ENCODE measurements at regions not wholly inside any gene's neighbourhood (a gene's known extent, or its start where the extent isn't known, plus 50 kb on each side); places are given as distances from the start of the nearest gene placed in this dataset.

- ChIA-PET CTCF (interaction anchor here (0.6 kb wide), 1 partner anchor 26 kb away, joined by 5 read pairs; no protein-coding TSS in a partner anchor), POLR2A (no interaction called here)
- H3K27ac Mint-ChIP-seq, result no peak overlapping the region
- H3K4me2 ChIP-seq (replicated peaks; ENCODE audit: low read depth, low read length, poor library complexity, severe bottlenecking), result no peak overlapping the region
- ATAC-seq (ENCODE audit: low read depth), result no peak
- no peaks in the 10 kb centered on the region for H3K9me3 Mint-ChIP-seq (ENCODE audit: insufficient read depth)
- H3K27me3 Mint-ChIP-seq, result no peaks in the 10 kb centered on the region
- no peak overlapping the region for H3K4me3 ChIP-seq (ENCODE audit: control extremely low read depth in 1 of 5, extremely low read depth in 1 of 5, insufficient read depth in 1 of 5, low read depth in 2 of 5, low read length in 4 of 5)
- H3K27me3 ChIP-seq (replicated peaks in 1 of 4; ENCODE audit: control extremely low read depth in 1 of 4, control insufficient read depth in 3 of 4, insufficient read depth in 4 of 4, low read length in 3 of 4), result no peaks in the 10 kb centered on the region
- DNase-seq, result no peak
- H3K79me2 ChIP-seq (ENCODE audit: control insufficient read depth, insufficient read depth, low read length), result no peaks in the 10 kb centered on the region
- no peak overlapping the region for H2AFZ ChIP-seq (ENCODE audit: insufficient read depth, low read depth, low read length, poor library complexity, severe bottlenecking)
- no peaks in the 10 kb centered on the region for H3K4me1 ChIP-seq (ENCODE audit: control insufficient read depth in 2 of 2, insufficient read depth in 2 of 2, low read length in 2 of 2)
- no peak overlapping the region for H3K27ac ChIP-seq (ENCODE audit: low read length in 2 of 2)
- no peaks in the 10 kb centered on the region for H3K4me1 Mint-ChIP-seq
- H3K36me3 ChIP-seq (replicated peaks in 1 of 2; ENCODE audit: control extremely low read depth in 1 of 2, control insufficient read depth in 1 of 2, extremely low read depth in 1 of 2, insufficient read depth in 2 of 2, low read length in 1 of 2), result no peaks in the 10 kb centered on the region
- H4K20me1 ChIP-seq (ENCODE audit: control insufficient read depth, insufficient read depth, low read length, poor library complexity, severe bottlenecking), result no peaks in the 10 kb centered on the region
- no peak overlapping the region for H3K9ac ChIP-seq (ENCODE audit: low read length)
- WGBS (ENCODE audit: insufficient coverage), result no CpG with 5 or more reads among the region's 3 CpGs
- TF ChIP-seq EZH2 (IDR thresholded peaks at IDR 0.05; ENCODE audit: borderline replicate concordance, insufficient read depth, low read depth, low read length, poor library complexity, severe bottlenecking) (no peak), CTCF (IDR thresholded peaks at IDR 0.05) (no peak)
- no peak overlapping the region for H3K4me3 Mint-ChIP-seq
- no peaks in the 10 kb centered on the region for H3K9me3 ChIP-seq (ENCODE audit: control extremely low read depth in 1 of 3, control insufficient read depth in 2 of 3, insufficient read depth in 1 of 3, low read length in 2 of 3)
- intact Hi-C loops (cut with micrococcal nuclease), result no loop called here
These were observed 174.0 kb downstream of the GLUD2 start for GRCh38 chrX:121221322-121221977.

- Histone ChIP-seq H3K9ac (ENCODE audit: low read length) (no peak overlapping the region), H3K4me1 (ENCODE audit: control insufficient read depth in 2 of 2, insufficient read depth in 2 of 2, low read length in 2 of 2) (no peaks in the 10 kb centered on the region), H3K27ac (ENCODE audit: low read length in 2 of 2) (no peak overlapping the region), H2AFZ (ENCODE audit: insufficient read depth, low read depth, low read length, poor library complexity, severe bottlenecking) (no peak overlapping the region), H3K4me3 (ENCODE audit: control extremely low read depth in 1 of 5, extremely low read depth in 1 of 5, insufficient read depth in 1 of 5, low read depth in 2 of 5, low read length in 4 of 5) (no peak overlapping the region), H3K4me2 (replicated peaks; ENCODE audit: low read depth, low read length, poor library complexity, severe bottlenecking) (no peak overlapping the region), H4K20me1 (ENCODE audit: control insufficient read depth, insufficient read depth, low read length, poor library complexity, severe bottlenecking) (no peaks in the 10 kb centered on the region), H3K79me2 (ENCODE audit: control insufficient read depth, insufficient read depth, low read length) (no peaks in the 10 kb centered on the region), H3K27me3 (replicated peaks in 1 of 4; ENCODE audit: control extremely low read depth in 1 of 4, control insufficient read depth in 3 of 4, insufficient read depth in 4 of 4, low read length in 3 of 4) (no peaks in the 10 kb centered on the region), H3K36me3 (replicated peaks in 1 of 2; ENCODE audit: control extremely low read depth in 1 of 2, control insufficient read depth in 1 of 2, extremely low read depth in 1 of 2, insufficient read depth in 2 of 2, low read length in 1 of 2) (no peaks in the 10 kb centered on the region), H3K9me3 (ENCODE audit: control extremely low read depth in 1 of 3, control insufficient read depth in 2 of 3, insufficient read depth in 1 of 3, low read length in 2 of 3) (no peaks in the 10 kb centered on the region)
- H3K9me3 Mint-ChIP-seq (ENCODE audit: insufficient read depth), result no peaks in the 10 kb centered on the region
- H3K27ac Mint-ChIP-seq, result no peak overlapping the region
- no CpG with 5 or more reads among the region's 3 CpGs for WGBS (ENCODE audit: insufficient coverage)
- no peak for ATAC-seq (ENCODE audit: low read depth)
- no peaks in the 10 kb centered on the region for H3K4me1 Mint-ChIP-seq
- TF ChIP-seq EZH2 (IDR thresholded peaks at IDR 0.05; ENCODE audit: borderline replicate concordance, insufficient read depth, low read depth, low read length, poor library complexity, severe bottlenecking) (no peak), CTCF (IDR thresholded peaks at IDR 0.05) (no peak)
- ChIA-PET CTCF (no interaction called here), POLR2A (no interaction called here)
- intact Hi-C loops (cut with micrococcal nuclease), result no loop called here
- no peak overlapping the region for H3K4me3 Mint-ChIP-seq
- DNase-seq, result no peak
- H3K27me3 Mint-ChIP-seq, result no peaks in the 10 kb centered on the region
These were observed 180.5 kb downstream of the GLUD2 start for GRCh38 chrX:121227888-121228287.

Measured in B cell (primary cell).